EH (cell line): ENCODE measurements at regions not wholly inside any gene's neighbourhood (a gene's known extent, or its start where the extent isn't known, plus 50 kb on each side); places are given as distances from the start of the nearest gene placed in this dataset.
"Not testable (repeated sequence)": the region's sequence is repeated elsewhere in the genome, so short reads cannot be mapped to it uniquely, and the experiment has no call there.

Source experiments
- DNase-seq: peaks from one replicate; pipeline ENCODE4 v3.0.0-alpha.2; 2015; ENCODE audit warnings: low read depth

GRCh38 chr10:37572206-37572605 is 285.2 kb downstream of the ZNF248 start:
- DNase-seq: no peak

- no peak for DNase-seq
Measured at GRCh38 chr10:37566332-37566731, 291.1 kb downstream of the ZNF248 start.

GRCh38 chr10:37563715-37564108 is 293.7 kb downstream of the ZNF248 start:
- DNase-seq: no peak

- no peak for DNase-seq
Measured at GRCh38 chr10:37563107-37563714, 294.2 kb downstream of the ZNF248 start.

- DNase-seq: no peak
Measured at GRCh38 chr10:37552881-37553280, 304.5 kb downstream of the ZNF248 start.

- no peak for DNase-seq
Measured at GRCh38 chr10:37549054-37549453, 308.4 kb downstream of the ZNF248 start.

GRCh38 chr10:37535459-37536246 is 321.8 kb downstream of the ZNF248 start:
- DNase-seq: no peak

- DNase-seq: no peak
Measured at GRCh38 chr10:37534166-37534565, 323.2 kb downstream of the ZNF248 start.

GRCh38 chr10:37525410-37525809 is 332.0 kb downstream of the ZNF248 start:
- DNase-seq: not testable (repeated sequence)

- DNase-seq: no peak
Measured at GRCh38 chr10:37520488-37520887, 336.9 kb downstream of the ZNF248 start.

GRCh38 chr10:37510520-37510919 is 346.9 kb downstream of the ZNF248 start:
- DNase-seq: not testable (repeated sequence)

- no peak for DNase-seq
Measured at GRCh38 chr10:37496061-37496460, 361.3 kb downstream of the ZNF248 start.

GRCh38 chr10:37495415-37495814 is 362.0 kb downstream of the ZNF248 start:
- DNase-seq: no peak

- not testable (repeated sequence) for DNase-seq
Measured at GRCh38 chr10:37493185-37493796, 364.1 kb downstream of the ZNF248 start.

GRCh38 chr10:37490266-37490665 is 364.9 kb downstream of the ANKRD30A start:
- DNase-seq: no peak

GRCh38 chr10:37489658-37490003 is 364.2 kb downstream of the ANKRD30A start:
- DNase-seq: no peak

- no peak for DNase-seq
Measured at GRCh38 chr10:37488792-37489657, 363.6 kb downstream of the ANKRD30A start.

- not testable (repeated sequence) for DNase-seq
Measured at GRCh38 chr10:37480596-37480995, 355.2 kb downstream of the ANKRD30A start.

GRCh38 chr10:37479469-37479868 is 354.1 kb downstream of the ANKRD30A start:
- DNase-seq: no peak

- no peak for DNase-seq
Measured at GRCh38 chr10:37478381-37478780, 353.0 kb downstream of the ANKRD30A start.

- no peak for DNase-seq
Measured at GRCh38 chr10:37476285-37476684, 350.9 kb downstream of the ANKRD30A start.

GRCh38 chr10:37474645-37475044 is 349.2 kb downstream of the ANKRD30A start:
- no peak for DNase-seq
